ENCODE measurements at regions not wholly inside any gene's neighbourhood (a gene's known extent, or its start where the extent isn't known, plus 50 kb on each side); places are given as distances from the start of the nearest gene placed in this dataset.
A peak's percentile ranks its signal among the peaks of the same experiment; 100 is the strongest.

DNA sequence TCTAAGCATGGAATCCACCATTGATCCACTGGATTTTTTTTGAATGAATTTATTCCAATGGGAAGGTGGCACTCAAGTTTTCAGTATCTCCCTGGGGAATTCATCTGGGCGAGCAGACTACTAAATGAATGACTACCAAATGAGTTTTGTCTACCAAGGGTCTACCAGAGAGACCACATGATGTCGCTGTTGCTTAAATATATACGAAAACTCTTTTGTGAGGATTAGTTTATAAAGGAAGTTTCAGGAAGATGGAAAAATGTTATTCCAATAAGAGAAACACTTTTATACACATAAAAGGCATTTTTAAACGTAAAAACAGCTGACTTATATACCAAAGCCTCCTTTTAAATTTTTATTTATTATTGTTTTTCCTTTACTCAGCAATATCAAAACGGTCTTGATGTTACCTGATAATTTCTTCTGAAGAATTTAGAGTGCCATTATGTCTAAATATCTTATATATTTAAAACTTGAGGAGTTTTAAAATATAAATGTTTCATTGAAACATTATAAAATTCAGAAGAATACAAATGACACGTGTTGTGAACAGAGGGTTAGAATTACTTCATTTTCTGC is 139.7 kb downstream of the HRH4 start:
- Histone ChIP-seq H3K9me3 (no peaks in the 10 kb centered on the region), H3K4me3 (no peak overlapping the region), H3K4me1 (no peaks in the 10 kb centered on the region), H3K27me3 (no peaks in the 10 kb centered on the region), H3K36me3 (no peaks in the 10 kb centered on the region), H3K27ac (no peak overlapping the region)
- no peak for TF ChIP-seq EP300 (IDR thresholded peaks at IDR 0.05)
- TF ChIP-seq, protein P1, sequence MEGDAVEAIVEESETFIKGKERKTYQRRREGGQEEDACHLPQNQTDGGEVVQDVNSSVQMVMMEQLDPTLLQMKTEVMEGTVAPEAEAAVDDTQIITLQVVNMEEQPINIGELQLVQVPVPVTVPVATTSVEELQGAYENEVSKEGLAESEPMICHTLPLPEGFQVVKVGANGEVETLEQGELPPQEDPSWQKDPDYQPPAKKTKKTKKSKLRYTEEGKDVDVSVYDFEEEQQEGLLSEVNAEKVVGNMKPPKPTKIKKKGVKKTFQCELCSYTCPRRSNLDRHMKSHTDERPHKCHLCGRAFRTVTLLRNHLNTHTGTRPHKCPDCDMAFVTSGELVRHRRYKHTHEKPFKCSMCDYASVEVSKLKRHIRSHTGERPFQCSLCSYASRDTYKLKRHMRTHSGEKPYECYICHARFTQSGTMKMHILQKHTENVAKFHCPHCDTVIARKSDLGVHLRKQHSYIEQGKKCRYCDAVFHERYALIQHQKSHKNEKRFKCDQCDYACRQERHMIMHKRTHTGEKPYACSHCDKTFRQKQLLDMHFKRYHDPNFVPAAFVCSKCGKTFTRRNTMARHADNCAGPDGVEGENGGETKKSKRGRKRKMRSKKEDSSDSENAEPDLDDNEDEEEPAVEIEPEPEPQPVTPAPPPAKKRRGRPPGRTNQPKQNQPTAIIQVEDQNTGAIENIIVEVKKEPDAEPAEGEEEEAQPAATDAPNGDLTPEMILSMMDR (IDR thresholded peaks at IDR 0.05), result peak; percentile 13 to 38
- no peak for DNase-seq (ENCODE audit: low spot score in 2 of 2)
- WGBS, result 21% methylated on average over 6 of the region's 6 CpGs

DNA sequence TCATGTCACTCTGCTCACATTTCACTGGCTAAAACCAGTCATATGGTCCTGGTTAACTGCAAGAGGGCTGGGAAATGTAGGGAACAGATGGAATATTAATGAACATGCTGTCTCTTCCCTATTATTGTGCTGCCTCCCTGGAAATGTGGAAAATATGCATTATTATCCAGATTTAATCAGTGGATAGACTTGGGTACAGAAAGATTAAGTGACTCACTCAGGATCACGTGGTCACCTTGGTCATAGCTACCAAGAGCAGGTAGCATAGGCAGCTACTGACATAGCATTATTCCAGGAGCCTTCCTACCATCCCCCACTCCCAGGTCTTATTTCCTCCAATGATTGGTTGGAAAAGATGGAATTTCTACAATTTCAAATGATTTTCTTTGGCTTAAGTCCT is 141.1 kb downstream of the HRH4 start:
- TF ChIP-seq POLR2A (IDR thresholded peaks at IDR 0.05) (no peak), EP300 (IDR thresholded peaks at IDR 0.05) (no peak), POLR2AphosphoS5 (IDR thresholded peaks at IDR 0.05) (no peak)
- TF ChIP-seq, protein P1 (IDR thresholded peaks at IDR 0.05), result no peak
- H3K36me3 ChIP-seq, result no peaks in the 10 kb centered on the region
- H3K27me3 ChIP-seq, result no peaks in the 10 kb centered on the region
- no peak overlapping the region for H3K4me3 ChIP-seq
- H3K27ac ChIP-seq, result no peak overlapping the region
- H3K9me3 ChIP-seq, result no peaks in the 10 kb centered on the region
- no peaks in the 10 kb centered on the region for H3K4me1 ChIP-seq
- no peak for DNase-seq (ENCODE audit: low spot score in 2 of 2)
- 44% methylated on average over 1 of the region's 1 CpG for WGBS

DNA sequence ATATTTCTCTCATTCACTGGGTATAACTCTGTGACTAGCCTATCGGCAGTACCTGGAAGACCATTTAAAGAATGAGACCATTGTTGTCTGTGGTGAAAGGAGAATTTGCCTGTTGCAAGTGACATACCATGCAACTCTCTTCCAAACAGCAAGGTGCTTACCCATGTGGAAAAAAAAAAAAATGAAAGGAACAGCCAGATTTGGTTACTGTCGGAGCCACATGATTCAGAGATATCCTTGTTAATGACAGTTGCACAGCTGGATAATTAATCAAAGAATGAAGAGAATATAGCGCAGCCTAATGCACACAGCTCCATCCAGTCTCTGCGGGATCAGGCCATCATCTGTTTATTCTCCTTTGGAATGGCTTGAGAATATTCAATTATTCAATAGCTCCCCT is 141.8 kb downstream of the HRH4 start:
- 81% methylated on average over 4 of the region's 4 CpGs for WGBS
- H3K9me3 ChIP-seq, result no peaks in the 10 kb centered on the region
- H3K4me1 ChIP-seq, result no peaks in the 10 kb centered on the region
- H3K36me3 ChIP-seq, result no peaks in the 10 kb centered on the region
- TF ChIP-seq EP300 (IDR thresholded peaks at IDR 0.05) (no peak), POLR2A (IDR thresholded peaks at IDR 0.05) (no peak), POLR2AphosphoS5 (IDR thresholded peaks at IDR 0.05) (no peak)
- TF ChIP-seq, protein P1 (IDR thresholded peaks at IDR 0.05), result no peak
- no peak overlapping the region for H3K27ac ChIP-seq
- H3K4me3 ChIP-seq, result no peak overlapping the region
- H3K27me3 ChIP-seq, result no peaks in the 10 kb centered on the region
- no peak for DNase-seq (ENCODE audit: low spot score in 2 of 2)

DNA sequence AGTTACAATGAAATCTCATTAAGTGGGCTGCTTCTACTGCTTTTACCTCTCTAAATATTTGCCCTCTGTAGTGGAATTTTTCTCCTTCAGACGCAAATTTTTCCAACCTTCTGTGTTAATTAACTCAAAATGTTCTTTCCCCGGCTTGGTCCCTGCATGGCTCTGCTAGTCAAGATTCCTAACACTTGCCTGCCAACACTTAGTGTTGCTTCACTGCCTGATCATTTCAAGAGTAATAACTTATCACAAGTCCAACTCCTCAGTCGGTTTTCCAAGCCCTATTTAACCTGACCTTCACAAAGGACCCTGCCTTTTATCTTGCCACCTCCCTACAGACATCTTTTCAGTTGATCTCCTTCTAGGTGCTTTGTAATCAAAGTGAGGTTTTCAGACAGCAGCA is 142.7 kb downstream of the HRH4 start:
- Histone ChIP-seq H3K27me3 (no peaks in the 10 kb centered on the region), H3K4me1 (no peaks in the 10 kb centered on the region), H3K27ac (no peak overlapping the region), H3K36me3 (no peaks in the 10 kb centered on the region), H3K9me3 (no peaks in the 10 kb centered on the region), H3K4me3 (no peak overlapping the region)
- no peak for TF ChIP-seq POLR2A (IDR thresholded peaks at IDR 0.05)
- TF ChIP-seq EP300 (IDR thresholded peaks at IDR 0.05), result no peak
- no peak for TF ChIP-seq POLR2AphosphoS5 (IDR thresholded peaks at IDR 0.05)
- TF ChIP-seq, protein P1 (IDR thresholded peaks at IDR 0.05), result no peak
- WGBS, result 45% methylated on average over 3 of the region's 3 CpGs
- DNase-seq (ENCODE audit: low spot score in 2 of 2), result no peak

DNA sequence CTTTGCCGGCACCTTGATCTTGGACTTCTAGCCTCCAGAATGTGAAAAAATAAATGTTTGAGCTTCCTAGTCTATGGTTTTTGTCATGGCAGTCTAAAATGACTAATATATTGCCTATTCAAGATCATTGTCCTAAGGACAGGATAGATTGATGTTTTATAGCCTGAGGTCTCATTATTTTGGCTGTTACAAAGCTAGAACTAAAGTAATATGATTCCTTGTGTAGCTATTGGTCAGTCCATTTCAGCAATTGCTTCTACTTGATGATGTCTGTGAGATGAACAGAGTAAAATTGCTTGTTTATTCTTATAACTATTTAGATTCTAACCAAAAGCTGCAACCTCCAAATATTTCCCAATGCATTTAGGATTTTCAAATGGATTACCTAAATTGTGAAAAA is 145.0 kb downstream of the HRH4 start:
- TF ChIP-seq, protein P1 (IDR thresholded peaks at IDR 0.05), result no peak
- no peak for TF ChIP-seq POLR2A (IDR thresholded peaks at IDR 0.05)
- TF ChIP-seq POLR2AphosphoS5 (IDR thresholded peaks at IDR 0.05), result no peak
- TF ChIP-seq EP300 (IDR thresholded peaks at IDR 0.05), result no peak
- WGBS, result 69% methylated on average over 1 of the region's 1 CpG

More for the DNA sequence above, 145.0 kb downstream of the HRH4 start:
- no peaks in the 10 kb centered on the region for H3K9me3 ChIP-seq
- no peaks in the 10 kb centered on the region for H3K4me1 ChIP-seq
- H3K27ac ChIP-seq, result no peak overlapping the region
- H3K27me3 ChIP-seq, result no peaks in the 10 kb centered on the region
- no peaks in the 10 kb centered on the region for H3K36me3 ChIP-seq
- no peak for DNase-seq (ENCODE audit: low spot score in 2 of 2)
- no peak overlapping the region for H3K4me3 ChIP-seq

Data from suprapubic skin (tissue), 4 donors.